Fibroblast of skin of scalp (primary cell): ENCODE measurements at regions not wholly inside any gene's neighbourhood (a gene's known extent, or its start where the extent isn't known, plus 50 kb on each side); places are given as distances from the start of the nearest gene placed in this dataset.
A peak's percentile ranks its signal among the peaks of the same experiment; 100 is the strongest.
"Not testable (repeated sequence)": the region's sequence is repeated elsewhere in the genome, so short reads cannot be mapped to it uniquely, and the experiment has no call there.

Experiments
- DNase-seq: peaks from one replicate; pipeline ENCODE4 v3.0.0-alpha.2; 2013

DNA sequence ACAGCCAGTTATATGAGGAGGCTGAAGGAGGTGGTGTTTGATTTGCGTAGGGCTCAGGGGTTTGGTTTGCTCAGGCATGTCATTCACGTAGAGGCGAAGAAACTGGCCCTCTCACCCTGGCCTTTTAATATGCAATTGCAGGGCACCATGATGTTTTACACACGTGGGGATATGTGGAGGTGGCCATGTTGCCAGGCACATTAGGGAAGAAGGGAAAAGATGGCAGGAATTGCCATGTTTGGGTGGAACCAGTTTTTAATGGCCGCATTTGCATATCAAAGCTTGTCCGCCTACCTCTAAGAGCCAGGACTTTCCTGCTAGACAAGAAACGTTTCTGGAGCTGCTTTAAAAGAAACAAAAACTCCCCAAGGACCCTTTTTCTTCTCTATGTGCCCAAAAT is 1483.7 kb upstream of the GOT2 start:
- no peak for DNase-seq

DNA sequence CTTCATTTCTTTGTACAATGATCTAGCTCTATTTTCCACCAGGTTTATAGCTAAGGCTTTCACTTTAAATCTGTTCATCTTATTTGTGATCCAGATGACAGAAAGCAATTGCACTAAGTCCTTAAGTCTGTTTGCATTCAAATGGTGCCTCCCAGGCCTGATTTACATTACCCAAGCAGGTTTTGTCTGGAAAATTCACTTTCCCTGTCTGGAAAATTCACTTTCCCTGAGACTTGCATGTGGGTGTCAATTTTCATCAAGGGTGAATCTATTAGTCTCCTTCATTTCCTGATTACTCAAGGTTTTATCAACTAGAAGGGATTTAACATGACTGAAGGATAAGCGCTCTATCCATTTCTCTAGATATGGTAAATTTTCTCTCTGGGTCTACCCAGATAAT is 1480.2 kb upstream of the GOT2 start:
- no peak for DNase-seq

- DNase-seq: no peak
Observed at GRCh38 chr16:60206516-60206915, 1472.4 kb upstream of the GOT2 start.

GRCh38 chr16:60204181-60204580 is 1470.1 kb upstream of the GOT2 start:
- DNase-seq: peak; percentile 51

GRCh38 chr16:60203525-60204124 is 1469.5 kb upstream of the GOT2 start:
- peak; percentile 46 for DNase-seq

DNA sequence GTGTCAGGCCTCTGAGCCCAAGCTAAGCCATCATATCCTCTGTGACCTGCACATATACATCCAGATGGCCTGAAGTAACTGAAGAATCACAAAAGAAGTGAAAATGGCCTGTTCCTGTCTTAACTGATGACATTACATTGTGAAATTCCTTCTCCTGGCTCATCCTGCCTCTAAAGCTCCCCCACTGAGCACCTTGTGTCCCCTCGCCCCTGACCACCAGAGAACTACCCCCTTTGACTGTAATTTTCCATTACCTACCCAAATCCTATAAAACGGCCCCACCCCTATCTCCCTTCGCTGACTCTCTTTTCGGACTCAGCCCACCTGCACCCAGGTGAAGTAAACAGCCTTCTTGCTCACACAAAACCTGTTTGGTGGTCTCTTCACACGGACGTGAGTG is 1466.6 kb upstream of the GOT2 start:
- not testable (repeated sequence) for DNase-seq

- DNase-seq: no peak
Observed at GRCh38 chr16:60200161-60200560, 1466.0 kb upstream of the GOT2 start.

GRCh38 chr16:60199150-60199549 is 1465.0 kb upstream of the GOT2 start:
- no peak for DNase-seq

DNA sequence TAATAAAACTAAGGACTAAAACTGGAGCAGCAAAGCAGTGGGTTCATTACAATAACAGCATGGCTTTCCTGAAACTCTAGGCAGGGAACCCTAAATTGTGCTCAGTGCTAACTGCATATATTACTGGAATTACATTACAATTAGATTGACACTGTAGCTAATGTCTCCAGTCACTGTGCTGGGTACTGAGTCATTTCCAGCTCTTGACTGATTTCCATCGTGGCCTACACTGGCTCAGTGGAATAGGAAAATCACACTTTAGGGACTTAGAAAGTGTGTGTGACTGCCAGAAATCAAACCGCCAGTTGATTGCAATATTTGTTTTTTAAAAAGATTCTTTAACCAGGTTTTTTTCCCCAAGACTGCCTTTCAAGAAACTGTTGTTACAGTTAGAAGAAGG is 1447.4 kb upstream of the GOT2 start:
- no peak for DNase-seq

GRCh38 chr16:60180609-60181008 is 1446.5 kb upstream of the GOT2 start:
- no peak for DNase-seq

GRCh38 chr16:60170196-60170595 is 1436.1 kb upstream of the GOT2 start:
- no peak for DNase-seq

- no peak for DNase-seq
Observed at GRCh38 chr16:60166111-60166510, 1432.0 kb upstream of the GOT2 start.

- DNase-seq: no peak
Observed at GRCh38 chr16:60151987-60152386, 1417.9 kb upstream of the GOT2 start.

DNA sequence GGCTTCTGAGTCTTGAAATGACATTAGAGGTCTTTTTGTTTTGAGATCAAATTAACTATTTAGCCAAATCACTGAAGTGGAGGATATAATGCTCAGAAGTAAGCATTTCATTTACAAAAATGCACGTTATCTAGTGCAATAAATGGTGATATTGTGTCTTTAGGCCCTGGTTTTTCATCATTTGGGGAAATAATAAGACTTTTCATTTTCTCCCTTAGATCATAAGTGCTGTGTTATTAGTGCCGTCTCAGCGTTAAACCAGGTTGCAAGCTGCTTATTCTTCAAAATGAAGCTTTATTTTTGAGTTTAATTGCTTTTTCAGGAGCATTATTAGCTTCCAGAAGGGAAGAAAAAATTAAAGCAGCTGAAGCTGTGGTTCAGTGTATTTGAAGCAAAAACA is 1416.8 kb upstream of the GOT2 start:
- no peak for DNase-seq

DNA sequence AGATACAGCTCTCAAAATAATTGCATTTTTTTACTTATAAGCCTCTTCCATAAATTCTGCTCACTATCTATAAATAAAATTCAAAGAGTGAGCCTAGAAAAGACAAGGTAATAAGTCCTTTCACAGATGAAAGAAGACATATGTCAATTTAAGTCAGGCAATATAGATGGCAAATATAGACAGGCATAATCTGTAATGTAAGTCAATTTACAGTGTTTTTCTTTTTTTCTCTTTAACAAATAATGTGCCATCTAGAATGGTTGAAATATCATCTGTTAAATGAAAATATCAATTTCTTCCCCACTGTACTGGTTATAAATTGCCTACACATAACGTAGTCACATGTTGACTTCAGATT is 1409.2 kb upstream of the GOT2 start:
- DNase-seq: no peak

DNA sequence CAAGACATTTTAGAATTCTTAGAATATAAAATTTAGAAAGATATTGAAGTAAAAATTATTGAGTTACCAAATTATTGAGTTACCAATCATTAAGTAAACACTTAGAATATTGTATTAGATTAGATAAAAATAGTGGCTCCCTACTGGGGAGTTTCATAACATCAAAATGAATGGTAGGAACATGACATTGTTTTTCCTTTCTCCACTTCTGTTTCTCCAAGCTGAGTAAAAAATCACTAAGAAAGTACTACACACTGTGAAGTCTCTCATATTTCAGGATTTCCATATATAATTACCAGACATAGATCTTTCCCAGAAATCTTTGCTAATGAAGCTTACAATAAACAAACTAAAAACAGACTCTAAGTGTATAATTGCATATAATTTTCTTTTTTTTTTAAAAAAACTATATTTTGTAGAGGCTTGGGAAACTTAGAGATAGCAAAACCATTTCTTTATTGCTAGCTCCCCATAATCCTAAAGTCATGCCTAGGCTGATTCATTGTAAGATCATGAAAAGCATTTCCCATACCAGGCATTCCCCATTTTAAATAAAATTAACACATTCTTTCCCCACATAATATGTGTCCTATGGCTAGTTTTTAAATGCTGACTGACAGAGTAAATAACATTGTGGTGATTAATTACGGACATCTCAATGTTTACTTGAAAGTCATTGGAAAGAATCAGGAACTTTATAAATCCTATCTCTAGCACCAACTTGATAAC is 1408.7 kb upstream of the GOT2 start:
- DNase-seq: peak; percentile 79

GRCh38 chr16:60137891-60138290 is 1403.8 kb upstream of the GOT2 start:
- peak; percentile 40 for DNase-seq

DNA sequence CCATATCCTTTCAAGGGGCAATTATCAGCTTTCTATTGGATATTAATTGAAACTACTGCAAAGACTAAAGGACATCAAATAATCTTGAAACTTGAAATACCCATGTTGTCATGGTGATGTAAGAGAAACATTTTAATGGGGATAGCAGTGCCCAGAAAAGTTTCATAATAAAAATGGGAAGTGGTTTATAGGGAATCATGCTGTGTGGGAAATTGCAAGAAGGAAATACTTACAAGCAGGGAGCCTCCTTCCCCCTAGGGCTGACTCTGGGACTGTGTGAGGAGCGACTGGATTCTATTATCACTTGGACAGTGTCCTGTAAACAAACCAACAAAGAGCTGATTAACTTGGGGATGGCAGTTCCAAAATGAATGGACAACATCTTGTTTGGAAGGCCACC is 1393.1 kb upstream of the GOT2 start:
- peak; percentile 10 for DNase-seq

DNA sequence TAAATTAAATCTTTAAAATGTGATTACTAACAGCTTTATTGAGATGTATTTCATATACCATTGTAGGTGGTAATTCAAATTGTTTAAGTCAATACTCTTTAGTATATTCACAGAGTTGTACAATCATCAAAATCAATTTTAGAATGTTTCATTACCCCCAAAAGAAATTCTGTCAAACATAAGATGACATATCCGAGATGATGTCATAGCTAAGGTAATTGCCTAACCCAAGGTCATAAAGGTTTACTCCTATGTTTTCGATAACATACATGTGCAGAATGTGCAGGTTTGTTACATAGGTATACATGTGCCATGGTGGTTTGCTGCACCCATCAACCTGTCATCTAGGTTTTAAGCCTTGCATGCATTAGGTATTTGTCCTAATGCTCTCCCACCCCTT is 1392.0 kb upstream of the GOT2 start:
- DNase-seq: not testable (repeated sequence)

DNA sequence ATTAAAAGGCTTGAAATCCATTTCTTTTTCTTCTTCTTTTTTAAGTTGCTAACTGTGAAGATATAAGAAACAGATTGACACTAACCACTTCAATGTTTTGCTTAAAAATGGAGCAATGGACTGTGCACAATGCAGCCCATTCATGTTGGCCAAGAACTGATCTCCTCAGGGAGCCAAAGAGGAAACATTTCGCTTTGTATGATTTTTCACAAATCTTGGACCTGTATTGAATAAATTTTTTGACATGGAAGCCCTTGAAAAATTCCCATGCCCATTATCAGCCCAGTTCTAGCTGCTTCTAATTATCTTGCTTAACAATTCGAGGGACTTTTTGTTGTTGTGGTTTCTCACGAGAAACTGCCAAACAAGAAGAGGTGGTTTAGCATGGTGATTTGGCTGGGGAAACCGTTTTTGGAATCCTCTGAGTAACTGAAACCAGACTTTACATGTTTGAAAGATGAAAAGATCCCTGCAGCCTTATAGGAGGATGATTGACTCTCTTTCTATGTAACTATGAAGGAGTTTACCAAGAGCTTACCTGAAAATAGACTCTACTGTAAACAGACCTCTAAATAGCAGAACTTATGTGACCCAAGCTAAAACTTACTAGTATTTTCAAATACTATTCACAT is 1389.4 kb upstream of the GOT2 start:
- DNase-seq: peak; percentile 12

DNA sequence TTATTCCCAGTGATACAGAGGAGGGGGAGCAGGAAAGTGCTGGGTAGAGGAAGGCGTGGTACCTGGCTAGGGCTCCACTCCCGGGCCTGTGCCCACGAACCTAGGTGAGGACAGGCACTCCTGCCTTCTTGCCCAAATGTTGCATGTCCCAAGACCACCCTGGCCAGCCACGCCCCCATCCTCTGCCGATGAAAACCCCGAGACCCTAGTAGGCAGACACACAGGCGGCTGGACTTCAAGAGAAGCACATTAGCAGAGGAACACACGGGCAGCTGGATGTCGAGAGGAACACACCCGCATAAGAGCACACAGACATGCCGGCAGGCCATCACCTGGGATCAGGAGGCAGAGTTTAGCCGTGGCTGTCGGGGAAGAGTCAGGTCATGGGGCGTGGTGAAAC is 1386.5 kb upstream of the GOT2 start:
- no peak for DNase-seq

- no peak for DNase-seq
Observed at GRCh38 chr16:60110531-60110930, 1376.4 kb upstream of the GOT2 start.

DNA sequence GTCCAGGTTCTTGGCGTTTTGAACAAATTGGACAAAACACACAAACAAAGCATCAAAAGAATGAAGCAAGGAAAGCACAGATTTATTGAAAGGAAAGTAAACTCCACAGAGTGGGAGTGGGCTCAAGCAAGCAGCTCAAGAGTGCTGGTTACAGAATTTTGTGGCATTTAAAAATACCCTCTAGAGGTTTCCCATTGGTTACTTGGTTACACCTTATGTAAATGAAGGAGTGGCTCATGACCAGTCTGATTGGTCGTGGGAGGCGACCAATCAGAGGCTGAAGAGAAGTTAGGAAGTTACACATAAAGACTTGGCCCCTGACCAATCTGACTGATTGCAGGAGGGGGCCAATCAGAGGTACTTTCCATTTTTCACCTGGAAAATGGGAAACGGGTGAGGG is 1373.8 kb upstream of the GOT2 start:
- DNase-seq: no peak

GRCh38 chr16:60107437-60107836 is 1373.3 kb upstream of the GOT2 start:
- DNase-seq: peak; percentile 68
